Smooth muscle cell (in vitro differentiated cells): ENCODE measurements at regions not wholly inside any gene's neighbourhood (a gene's known extent, or its start where the extent isn't known, plus 50 kb on each side); places are given as distances from the start of the nearest gene placed in this dataset.

ENCODE experiments used
- DNase-seq: peaks from one replicate; lab custom pipeline; 2025; ENCODE audit not compliant: unreplicated experiment; lab: John Stamatoyannopoulos, UW
- H2AFZ ChIP-seq: fragments of 200-600 bp; sonication (generic); 2 replicates; pipeline ENCODE4 v1.6.0; 2016; ENCODE audit warnings: antibody characterized with exemption, low read depth, mild to moderate bottlenecking
- H3F3A ChIP-seq: fragments of 200-600 bp; sonication (generic); 2 replicates; pipeline ENCODE4 v1.6.0; 2017; ENCODE audit warnings: antibody characterized with exemption, low read depth
- H3K27ac ChIP-seq: fragments of 200-600 bp; sonication (generic); 2 replicates; pipeline ENCODE4 v1.5.1; 2016; ENCODE audit warnings: low read depth, mild to moderate bottlenecking
- H3K27me3 ChIP-seq: fragments of 200-600 bp; sonication (generic); 2 replicates; pipeline ENCODE4 v1.6.1; 2016; ENCODE audit warnings: low read depth, mild to moderate bottlenecking
- H3K36me3 ChIP-seq: fragments of 200-600 bp; sonication (generic); 2 replicates; pipeline ENCODE4 v1.5.1; 2016; ENCODE audit warnings: low read depth
- H3K4me1 ChIP-seq: fragments of 200-600 bp; sonication (generic); 2 replicates; pipeline ENCODE4 v1.5.1; 2016; ENCODE audit warnings: low read depth
- H3K4me2 ChIP-seq: fragments of 200-600 bp; sonication (generic); 2 replicates; pipeline ENCODE4 v1.6.0; 2016; ENCODE audit warnings: mild to moderate bottlenecking
- H3K4me3 ChIP-seq: fragments of 200-600 bp; sonication (generic); 2 replicates; pipeline ENCODE4 v1.5.1; 2016; ENCODE audit warnings: mild to moderate bottlenecking
- H3K79me2 ChIP-seq: fragments of 200-600 bp; sonication (generic); 2 replicates; pipeline ENCODE4 v1.6.0; 2016; ENCODE audit warnings: low read depth, mild to moderate bottlenecking
- H3K9ac ChIP-seq: fragments of 200-600 bp; sonication (generic); 2 replicates; pipeline ENCODE4 v1.6.0; 2016; ENCODE audit warnings: low read depth
- H3K9me3 ChIP-seq: fragments of 200-600 bp; sonication (generic); replicated peaks from 2 replicates; pipeline ENCODE4 v1.5.1; 2016; ENCODE audit warnings: low read depth
- H4K20me1 ChIP-seq: fragments of 200-600 bp; sonication (generic); 2 replicates; pipeline ENCODE4 v1.6.0; 2016; ENCODE audit warnings: low read depth
- CTCF ChIP-seq: fragments of 200-600 bp; sonication (generic); IDR thresholded peaks from 2 replicates; pipeline ENCODE4 v1.5.1; 2017; ENCODE audit warnings: borderline replicate concordance, mild to moderate bottlenecking, antibody characterized with exemption; ENCODE audit not compliant: insufficient read depth, poor library complexity, severe bottlenecking
- WGBS: methylation state at CpG from one replicate; pipeline ENCODE4 v1.1.7; 2016; ENCODE audit warnings: low lambda C conversion rate; 5-methylcytosine and 5-hydroxymethylcytosine counted together

GRCh38 chr12:63424671-63425070 is 243.6 kb downstream of the DPY19L2 start:
- no peak for TF ChIP-seq CTCF
- DNase-seq, result no peak
- Histone ChIP-seq H2AFZ (no peak overlapping the region), H3K4me1 (no peaks in the 10 kb centered on the region), H3K4me3 (no peak overlapping the region), H3K27me3 (no peaks in the 10 kb centered on the region), H3K9ac (no peak overlapping the region), H3K36me3 (no peaks in the 10 kb centered on the region), H3K79me2 (no peaks in the 10 kb centered on the region), H4K20me1 (no peaks in the 10 kb centered on the region), H3K4me2 (no peak overlapping the region), H3K9me3 (no peaks in the 10 kb centered on the region), H3F3A (no peaks in the 10 kb centered on the region), H3K27ac (no peak overlapping the region)
- 71% methylated on average over 3 of the region's 3 CpGs for WGBS

GRCh38 chr12:63423839-63424238 is 244.5 kb downstream of the DPY19L2 start:
- no peaks in the 10 kb centered on the region for H3F3A ChIP-seq
- 80% methylated on average over 4 of the region's 4 CpGs for WGBS
- no peaks in the 10 kb centered on the region for H3K27me3 ChIP-seq
- H4K20me1 ChIP-seq, result no peaks in the 10 kb centered on the region
- no peak overlapping the region for H3K4me2 ChIP-seq
- no peak overlapping the region for H3K27ac ChIP-seq
- TF ChIP-seq CTCF, result no peak
- no peaks in the 10 kb centered on the region for H3K9me3 ChIP-seq
- DNase-seq, result no peak
- H3K4me1 ChIP-seq, result no peaks in the 10 kb centered on the region
- no peak overlapping the region for H2AFZ ChIP-seq
- H3K4me3 ChIP-seq, result no peak overlapping the region
- H3K36me3 ChIP-seq, result no peaks in the 10 kb centered on the region
- H3K9ac ChIP-seq, result no peak overlapping the region
- H3K79me2 ChIP-seq, result no peaks in the 10 kb centered on the region

GRCh38 chr12:63420206-63420644 is 248.1 kb downstream of the DPY19L2 start:
- Histone ChIP-seq H3K27ac (no peak overlapping the region), H3K9me3 (no peaks in the 10 kb centered on the region), H3K4me2 (no peak overlapping the region), H4K20me1 (no peaks in the 10 kb centered on the region), H3F3A (no peaks in the 10 kb centered on the region), H3K4me1 (no peaks in the 10 kb centered on the region), H3K9ac (no peak overlapping the region), H3K36me3 (no peaks in the 10 kb centered on the region), H3K27me3 (no peaks in the 10 kb centered on the region), H3K4me3 (no peak overlapping the region), H3K79me2 (no peaks in the 10 kb centered on the region), H2AFZ (no peak overlapping the region)
- 24% methylated on average over 6 of the region's 6 CpGs for WGBS
- TF ChIP-seq CTCF, result peak; percentile 48
- no peak for DNase-seq

GRCh38 chr12:63419154-63419553 is 249.1 kb downstream of the DPY19L2 start:
- 55% methylated on average over 7 of the region's 7 CpGs for WGBS
- H4K20me1 ChIP-seq, result no peaks in the 10 kb centered on the region
- H3K27ac ChIP-seq, result no peak overlapping the region
- no peak overlapping the region for H2AFZ ChIP-seq
- no peaks in the 10 kb centered on the region for H3K36me3 ChIP-seq
- no peak overlapping the region for H3K4me2 ChIP-seq
- H3K4me1 ChIP-seq, result no peaks in the 10 kb centered on the region
- DNase-seq, result no peak
- no peak overlapping the region for H3K9ac ChIP-seq
- no peak for TF ChIP-seq CTCF
- no peaks in the 10 kb centered on the region for H3K27me3 ChIP-seq
- H3K79me2 ChIP-seq, result no peaks in the 10 kb centered on the region
- no peak overlapping the region for H3K4me3 ChIP-seq
- no peaks in the 10 kb centered on the region for H3F3A ChIP-seq
- no peaks in the 10 kb centered on the region for H3K9me3 ChIP-seq
